Bronchial epithelial cell (primary cell): ENCODE measurements at regions not wholly inside any gene's neighbourhood (a gene's known extent, or its start where the extent isn't known, plus 50 kb on each side); places are given as distances from the start of the nearest gene placed in this dataset.

Source experiments
- DNase-seq: peaks from one replicate; pipeline ENCODE4 v3.0.0-alpha.2; 2010; ENCODE audit warnings: low read depth
- FAIRE-seq: peaks from 2 replicates; lab custom pipeline; 2011; peaks lifted over from hg19 to GRCh38; lab: Jason Lieb, UNC
- H3K27me3 ChIP-seq: 2 replicates; pipeline ENCODE4 v1.5.1; 2011; ENCODE audit warnings: low read length; ENCODE audit not compliant: control insufficient read depth, insufficient read depth
- H3K36me3 ChIP-seq: 2 replicates; pipeline ENCODE4 v1.5.1; 2011; ENCODE audit warnings: low read length; ENCODE audit not compliant: control insufficient read depth, insufficient read depth
- H3K4me3 ChIP-seq: 2 replicates; pipeline ENCODE4 v1.5.1; 2011; ENCODE audit warnings: mild to moderate bottlenecking, low read depth, low read length, control low read depth
- TF ChIP-seq, protein P1 (sequence below): IDR thresholded peaks from 2 replicates; pipeline ENCODE4 v1.5.1; 2011; ENCODE audit warnings: mild to moderate bottlenecking, moderate library complexity, low read length, control low read depth, inconsistent platforms; ENCODE audit not compliant: insufficient read depth, severe bottlenecking

GRCh38 chr19:16012552-16012951, 63.7 kb upstream of the TPM4 start:
- no peak for FAIRE-seq
- H3K36me3 ChIP-seq = no peaks in the 10 kb centered on the region
- DNase-seq = no peak
- H3K4me3 ChIP-seq = no peak overlapping the region
- H3K27me3 ChIP-seq = no peaks in the 10 kb centered on the region
- TF ChIP-seq, protein P1, sequence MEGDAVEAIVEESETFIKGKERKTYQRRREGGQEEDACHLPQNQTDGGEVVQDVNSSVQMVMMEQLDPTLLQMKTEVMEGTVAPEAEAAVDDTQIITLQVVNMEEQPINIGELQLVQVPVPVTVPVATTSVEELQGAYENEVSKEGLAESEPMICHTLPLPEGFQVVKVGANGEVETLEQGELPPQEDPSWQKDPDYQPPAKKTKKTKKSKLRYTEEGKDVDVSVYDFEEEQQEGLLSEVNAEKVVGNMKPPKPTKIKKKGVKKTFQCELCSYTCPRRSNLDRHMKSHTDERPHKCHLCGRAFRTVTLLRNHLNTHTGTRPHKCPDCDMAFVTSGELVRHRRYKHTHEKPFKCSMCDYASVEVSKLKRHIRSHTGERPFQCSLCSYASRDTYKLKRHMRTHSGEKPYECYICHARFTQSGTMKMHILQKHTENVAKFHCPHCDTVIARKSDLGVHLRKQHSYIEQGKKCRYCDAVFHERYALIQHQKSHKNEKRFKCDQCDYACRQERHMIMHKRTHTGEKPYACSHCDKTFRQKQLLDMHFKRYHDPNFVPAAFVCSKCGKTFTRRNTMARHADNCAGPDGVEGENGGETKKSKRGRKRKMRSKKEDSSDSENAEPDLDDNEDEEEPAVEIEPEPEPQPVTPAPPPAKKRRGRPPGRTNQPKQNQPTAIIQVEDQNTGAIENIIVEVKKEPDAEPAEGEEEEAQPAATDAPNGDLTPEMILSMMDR = no peak

DNA sequence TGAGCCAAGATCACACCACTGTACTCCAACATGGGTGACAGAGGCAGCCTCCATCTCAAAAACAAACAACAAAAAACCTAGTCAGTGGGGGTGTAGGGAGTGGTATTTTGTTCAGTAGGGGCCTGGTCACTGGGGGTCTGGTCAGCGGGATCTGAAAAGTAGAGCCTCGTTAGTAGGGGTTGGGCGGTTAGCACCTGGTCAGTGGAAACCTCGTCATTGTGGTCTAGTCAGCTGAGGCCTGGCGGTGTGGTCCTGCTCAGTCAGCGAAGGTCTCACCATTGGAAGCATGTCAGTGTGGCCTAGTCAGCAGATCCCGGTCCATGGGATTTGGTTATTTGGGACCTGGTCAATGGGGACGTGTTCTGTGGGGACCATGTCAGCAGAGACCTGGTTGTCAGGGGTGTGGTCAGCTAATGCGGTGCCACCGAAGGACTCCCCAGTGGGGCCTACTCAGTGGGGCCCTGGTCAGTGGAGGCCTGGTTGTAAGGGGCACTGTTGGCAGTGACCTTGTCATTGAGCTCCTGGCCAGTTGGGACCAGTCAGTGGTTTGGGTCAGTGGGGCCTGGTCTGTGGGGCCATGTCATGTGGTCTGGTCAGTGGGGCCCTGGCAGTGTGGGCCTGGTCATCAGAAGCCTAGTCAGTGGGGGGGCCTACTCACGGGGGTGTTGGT, 63.0 kb upstream of the TPM4 start:
- DNase-seq (no peak), FAIRE-seq (no peak)
- H3K27me3 ChIP-seq = no peaks in the 10 kb centered on the region
- no peaks in the 10 kb centered on the region for H3K36me3 ChIP-seq
- no peak overlapping the region for H3K4me3 ChIP-seq
- TF ChIP-seq, protein P1 = no peak

GRCh38 chr19:16013851-16014840, 62.1 kb upstream of the TPM4 start:
- Histone ChIP-seq H3K4me3 (no peak overlapping the region), H3K36me3 (no peaks in the 10 kb centered on the region), H3K27me3 (no peaks in the 10 kb centered on the region)
- DNase-seq = no peak
- TF ChIP-seq, protein P1 = no peak
- FAIRE-seq = no peak

DNA sequence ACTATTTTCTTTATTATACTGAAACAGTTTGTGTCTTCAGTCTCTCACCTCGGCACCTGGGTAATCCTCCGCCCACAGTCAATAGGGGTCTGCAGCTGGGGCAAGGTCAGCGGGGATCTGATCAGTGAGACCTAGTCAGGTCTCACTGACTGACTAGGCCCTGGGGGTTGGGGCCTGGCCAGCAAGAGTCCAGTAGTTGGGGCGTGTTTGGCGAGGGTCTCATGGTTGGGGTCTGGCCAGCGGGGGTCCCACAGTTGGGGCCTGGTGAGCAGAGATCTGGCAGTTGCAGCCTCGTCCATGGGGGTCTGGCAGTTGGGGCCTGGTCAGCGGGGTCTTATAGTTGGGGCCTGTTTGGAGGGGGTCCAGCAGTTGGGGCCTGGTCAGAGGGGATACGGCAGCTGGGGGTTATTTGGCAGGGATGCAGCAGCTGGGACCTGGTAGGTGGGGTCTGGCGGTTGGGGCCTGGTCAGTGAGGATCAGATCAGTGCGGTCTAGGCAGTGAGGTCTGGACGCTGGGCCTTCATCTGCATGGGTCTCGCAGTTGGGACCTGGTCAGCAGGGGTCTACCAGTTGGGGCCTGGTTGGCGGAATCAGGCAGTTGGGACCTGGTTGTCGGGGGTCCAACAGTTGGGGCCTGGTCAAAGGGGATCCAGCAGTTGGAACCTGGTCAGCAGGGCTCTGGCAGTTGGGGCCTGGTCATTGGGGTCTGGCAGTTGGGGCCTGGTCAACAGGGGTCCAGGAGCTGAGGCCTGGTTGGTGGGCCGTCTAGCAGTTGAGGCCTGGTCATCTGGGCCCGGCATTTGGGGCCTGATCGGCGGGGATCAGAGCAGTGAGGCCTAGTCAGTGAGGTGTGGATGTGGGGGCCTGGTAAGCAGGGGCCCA, 61.1 kb upstream of the TPM4 start:
- Histone ChIP-seq H3K4me3 (no peak overlapping the region), H3K27me3 (no peaks in the 10 kb centered on the region), H3K36me3 (no peaks in the 10 kb centered on the region)
- no peak for FAIRE-seq
- no peak for DNase-seq
- TF ChIP-seq, protein P1 = no peak

- Histone ChIP-seq H3K4me3 (no peak overlapping the region), H3K27me3 (no peaks in the 10 kb centered on the region), H3K36me3 (no peaks in the 10 kb centered on the region)
- no peak for FAIRE-seq
- TF ChIP-seq, protein P1 = no peak
- no peak for DNase-seq
Measured at GRCh38 chr19:16015805-16016173, 60.5 kb upstream of the TPM4 start.
